HS-5 (cell line): ENCODE measurements at regions not wholly inside any gene's neighbourhood (a gene's known extent, or its start where the extent isn't known, plus 50 kb on each side); places are given as distances from the start of the nearest gene placed in this dataset.

Source experiments
- DNase-seq: peaks from one replicate; pipeline ENCODE4 v3.0.0-alpha.2; 2012; ENCODE audit warnings: low read depth

- no peak for DNase-seq
These were observed 157.8 kb downstream of the NXNL2 start for GRCh38 chr9:88692827-88693226.

- no peak for DNase-seq
These were observed 159.6 kb downstream of the NXNL2 start for GRCh38 chr9:88694625-88695024.

GRCh38 chr9:88696501-88696900 is 161.5 kb downstream of the NXNL2 start:
- no peak for DNase-seq

GRCh38 chr9:88697764-88698432 is 162.9 kb downstream of the NXNL2 start:
- DNase-seq: no peak

- no peak for DNase-seq
These were observed 168.0 kb downstream of the NXNL2 start for GRCh38 chr9:88702985-88703384.

GRCh38 chr9:88706193-88707113 is 171.5 kb downstream of the NXNL2 start:
- no peak for DNase-seq

GRCh38 chr9:88710449-88710848 is 175.5 kb downstream of the NXNL2 start:
- DNase-seq: no peak

- DNase-seq: no peak
These were observed 176.7 kb downstream of the NXNL2 start for GRCh38 chr9:88711719-88712118.

- DNase-seq: no peak
These were observed 177.5 kb downstream of the NXNL2 start for GRCh38 chr9:88712484-88712883.

GRCh38 chr9:88713010-88713409 is 178.0 kb downstream of the NXNL2 start:
- no peak for DNase-seq

- DNase-seq: no peak
These were observed 181.8 kb downstream of the NXNL2 start for GRCh38 chr9:88716596-88717290.

GRCh38 chr9:88721025-88721424 is 186.0 kb downstream of the NXNL2 start:
- no peak for DNase-seq

GRCh38 chr9:88721495-88722279 is 186.7 kb downstream of the NXNL2 start:
- DNase-seq: no peak

- no peak for DNase-seq
These were observed 187.8 kb downstream of the NXNL2 start for GRCh38 chr9:88722753-88723152.

- DNase-seq: no peak
These were observed 188.8 kb downstream of the NXNL2 start for GRCh38 chr9:88723751-88724150.

- DNase-seq: no peak
These were observed 189.4 kb downstream of the NXNL2 start for GRCh38 chr9:88724331-88724730.

GRCh38 chr9:88725300-88726019 is 190.5 kb downstream of the NXNL2 start:
- no peak for DNase-seq

- no peak for DNase-seq
These were observed 191.8 kb downstream of the NXNL2 start for GRCh38 chr9:88726803-88727202.

- DNase-seq: no peak
These were observed 195.8 kb downstream of the NXNL2 start for GRCh38 chr9:88730780-88731179.

- DNase-seq: no peak
These were observed 197.2 kb downstream of the NXNL2 start for GRCh38 chr9:88732128-88732527.
